ACHN (cell line): ENCODE measurements at regions not wholly inside any gene's neighbourhood (a gene's known extent, or its start where the extent isn't known, plus 50 kb on each side); places are given as distances from the start of the nearest gene placed in this dataset.
"Not testable (repeated sequence)": the region's sequence is repeated elsewhere in the genome, so short reads cannot be mapped to it uniquely, and the experiment has no call there.

Experiments
- DNase-seq: peaks from one replicate; pipeline ENCODE4 v3.0.0-alpha.2; 2015
- in situ Hi-C: cut with HindIII; loops from 2 replicates; pipeline ENCODE4 v1.10.0; 2017; ENCODE audit warnings: low sequenced_read_pairs, low pct_ligation_motif_present, low pct_unique_long_range_greater_than_20kb

DNA sequence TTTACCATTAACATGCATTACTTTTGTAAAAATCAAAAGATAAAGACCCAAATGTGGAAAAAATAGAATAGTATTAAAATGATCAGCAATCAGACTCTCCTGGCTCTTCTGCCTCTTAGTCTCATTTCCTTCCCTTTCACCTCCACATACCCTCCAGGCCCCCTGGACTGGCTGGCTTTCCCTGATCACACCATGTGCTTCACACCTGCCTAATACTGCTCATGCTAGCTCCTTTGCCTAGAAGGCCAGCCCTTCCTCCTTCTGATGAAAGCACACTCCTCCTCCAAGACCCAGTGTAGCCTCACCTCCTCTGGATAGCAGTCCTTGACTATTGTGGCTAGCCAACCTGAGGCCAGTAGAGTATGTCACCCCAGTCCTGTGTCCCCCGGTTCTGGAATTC, 182.0 kb upstream of the HEY2 start:
- in situ Hi-C loops = no loop called here

DNA sequence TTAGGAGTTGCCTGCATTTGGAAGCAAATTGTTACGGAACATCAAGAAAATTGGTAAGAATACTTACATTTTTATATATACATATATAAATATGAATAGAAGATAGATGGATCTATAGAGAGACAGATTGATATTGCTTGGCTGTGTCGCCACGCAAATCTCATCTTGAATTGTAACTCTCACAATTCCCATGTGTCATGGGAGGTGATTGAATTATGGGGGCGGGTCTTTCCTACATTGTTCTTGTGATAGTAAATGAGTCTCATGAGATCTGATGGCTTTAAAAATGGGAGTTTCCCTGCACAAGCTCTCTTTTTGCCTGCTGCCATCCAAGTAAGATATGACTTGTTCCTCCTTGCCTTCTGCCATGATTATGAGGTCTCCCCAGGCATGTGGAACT, 180.8 kb upstream of the HEY2 start:
- in situ Hi-C loops = no loop called here

More for the DNA sequence above, 182.0 kb upstream of the HEY2 start:
- DNase-seq = no peak

DNA sequence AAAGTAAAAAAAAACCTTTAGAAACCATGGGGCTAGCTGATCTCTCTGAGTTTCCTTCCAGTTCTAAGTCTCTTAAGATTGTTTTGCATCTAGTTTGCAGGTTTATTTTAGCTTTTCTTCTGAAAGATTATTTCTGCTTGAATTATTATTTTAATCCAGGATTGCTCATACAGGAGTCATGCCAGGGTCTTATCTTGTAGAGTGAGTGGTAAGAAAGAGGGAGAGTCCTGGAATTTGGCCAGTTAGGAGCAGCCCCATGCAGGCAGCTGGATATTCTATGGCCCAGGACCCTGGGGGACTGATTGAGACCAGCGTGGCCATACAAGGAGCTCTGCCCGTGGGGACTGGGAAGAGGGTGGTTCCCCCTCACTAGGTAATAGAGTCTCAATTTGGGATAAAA, 178.9 kb upstream of the HEY2 start:
- DNase-seq = no peak
- in situ Hi-C loops = no loop called here

More for the DNA sequence above, 180.8 kb upstream of the HEY2 start:
- no peak for DNase-seq

DNA sequence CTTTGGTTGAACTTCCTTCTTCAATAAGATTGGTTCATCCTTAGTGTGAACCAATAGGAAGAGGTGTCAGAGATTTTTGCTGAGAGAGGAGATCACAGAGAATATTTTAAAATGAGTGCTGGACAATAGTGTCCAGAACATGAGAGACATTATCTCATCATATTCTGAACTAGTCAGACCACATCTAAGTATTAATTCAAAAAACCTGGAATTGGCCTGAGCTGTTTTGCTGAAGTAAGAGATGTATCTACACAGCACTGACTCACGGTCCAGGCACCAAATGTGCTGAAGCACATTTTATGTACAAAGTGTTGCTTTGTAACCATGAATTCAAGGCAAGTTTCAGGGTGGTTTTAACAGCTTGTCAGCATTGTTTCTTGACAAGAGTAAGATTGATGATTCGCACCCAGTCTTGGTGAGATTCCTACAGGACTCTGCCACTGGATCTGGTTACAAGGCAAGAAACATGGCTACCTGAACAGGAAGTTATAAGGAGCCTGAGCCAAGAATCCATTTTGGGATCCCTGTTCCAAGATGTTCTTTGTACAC, 178.2 kb upstream of the HEY2 start:
- no peak for DNase-seq
- in situ Hi-C loops = no loop called here

DNA sequence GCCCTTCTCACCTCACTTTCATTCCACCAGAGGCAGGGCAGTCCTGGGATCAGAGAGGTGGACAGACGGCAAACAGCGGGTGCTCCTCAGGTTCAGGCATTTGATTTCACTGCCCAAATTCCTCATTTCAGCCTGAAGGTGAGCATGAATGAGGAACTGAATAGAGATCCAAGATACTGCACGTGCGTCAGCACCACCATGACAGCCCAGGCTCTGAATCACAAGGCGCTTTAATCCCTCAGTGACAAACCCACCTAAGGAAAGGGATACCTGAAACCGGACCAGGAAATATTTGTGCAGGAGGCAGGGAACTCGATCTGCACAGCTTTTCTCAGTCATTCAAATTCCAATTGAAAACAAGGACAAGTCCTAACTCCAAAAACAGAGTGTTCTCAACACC, 174.8 kb upstream of the HEY2 start:
- in situ Hi-C loops = no loop called here
- no peak for DNase-seq

DNA sequence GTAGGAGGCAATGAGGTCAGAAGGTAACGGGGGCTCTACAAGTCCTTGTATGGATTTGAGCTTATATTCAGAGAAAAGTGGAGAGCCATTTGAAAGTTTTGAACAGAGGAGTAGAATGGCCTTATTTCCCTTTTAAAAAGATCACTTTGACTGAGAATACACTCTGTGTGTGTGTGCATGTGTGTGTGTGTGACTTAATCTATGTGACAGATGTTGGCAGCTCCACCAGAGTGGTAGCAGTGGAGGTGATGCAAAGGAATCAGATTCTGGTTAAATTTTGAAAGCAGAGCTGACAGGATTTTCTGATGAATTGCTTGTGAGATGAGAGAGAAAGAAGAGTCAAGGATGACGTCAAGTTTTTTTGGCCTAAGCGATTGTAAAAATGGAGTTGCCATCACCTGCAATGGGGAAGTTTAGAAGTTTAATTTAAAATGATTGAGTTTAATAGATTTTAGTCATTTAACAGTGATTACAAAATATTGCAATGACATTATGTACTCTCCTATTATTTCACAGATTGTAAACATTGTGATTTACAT, 172.2 kb upstream of the HEY2 start:
- in situ Hi-C loops = no loop called here
- DNase-seq = no peak

DNA sequence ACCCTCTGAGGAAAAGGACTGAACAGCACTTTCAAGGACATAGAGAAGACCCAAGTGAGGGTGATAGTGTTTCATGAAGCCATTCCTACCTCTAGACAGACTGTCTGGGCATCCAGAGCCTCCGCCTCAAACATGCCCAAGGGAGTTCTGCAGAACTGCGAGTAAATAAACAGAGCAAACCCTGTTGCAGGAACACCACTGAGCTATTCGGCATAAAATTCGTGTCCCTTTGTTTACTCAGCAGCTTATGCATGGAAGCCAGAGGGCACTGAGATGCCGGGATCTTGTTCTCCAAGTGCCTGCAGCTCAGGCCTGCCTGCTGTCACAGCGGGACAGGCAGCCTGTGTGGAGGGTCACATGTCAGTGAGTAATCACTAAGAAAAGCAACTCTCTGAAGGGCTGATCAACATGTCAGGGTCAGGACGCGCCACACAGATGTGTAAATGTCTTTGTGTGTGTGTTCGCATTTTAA, 164.9 kb upstream of the HEY2 start:
- no peak for DNase-seq
- in situ Hi-C loops = no loop called here

DNA sequence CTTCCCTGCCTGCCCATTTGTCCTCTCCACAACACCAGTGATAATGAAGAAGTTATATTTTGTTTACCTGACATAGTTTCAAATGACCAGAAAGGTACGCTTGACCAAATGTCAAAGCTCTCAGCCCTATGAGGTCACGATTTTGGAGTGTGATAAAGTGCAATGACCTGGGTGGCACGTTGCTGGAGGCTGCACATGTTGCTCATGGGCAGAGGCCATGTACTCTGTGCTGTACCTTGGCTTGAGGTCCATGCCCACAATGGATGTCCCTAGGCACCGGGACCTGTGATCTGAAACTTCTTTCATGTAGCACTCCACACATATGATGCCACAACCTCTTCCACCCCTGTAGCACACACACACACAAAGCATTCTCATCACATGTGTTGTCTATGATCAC, 164.0 kb upstream of the HEY2 start:
- DNase-seq = no peak
- in situ Hi-C loops = no loop called here

DNA sequence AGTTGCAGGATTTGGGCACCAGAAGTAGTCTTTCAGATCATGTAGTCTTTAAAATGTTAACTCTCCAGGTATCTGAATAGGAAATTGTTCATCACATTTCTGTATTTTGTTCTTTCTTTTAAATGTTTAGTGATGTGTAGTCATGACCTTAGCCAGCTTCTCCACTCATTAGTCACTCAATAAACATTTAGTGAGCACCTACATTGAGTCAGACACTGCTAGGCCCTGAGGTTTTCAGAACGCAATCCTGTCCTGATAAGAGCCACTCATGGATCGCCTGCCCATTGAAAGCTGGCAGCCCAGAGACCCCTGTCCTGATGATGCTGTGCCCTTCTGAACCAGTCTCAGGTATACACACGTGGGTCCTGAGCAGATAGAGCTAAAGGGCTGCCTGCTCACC, 163.4 kb upstream of the HEY2 start:
- in situ Hi-C loops = no loop called here
- DNase-seq = no peak

DNA sequence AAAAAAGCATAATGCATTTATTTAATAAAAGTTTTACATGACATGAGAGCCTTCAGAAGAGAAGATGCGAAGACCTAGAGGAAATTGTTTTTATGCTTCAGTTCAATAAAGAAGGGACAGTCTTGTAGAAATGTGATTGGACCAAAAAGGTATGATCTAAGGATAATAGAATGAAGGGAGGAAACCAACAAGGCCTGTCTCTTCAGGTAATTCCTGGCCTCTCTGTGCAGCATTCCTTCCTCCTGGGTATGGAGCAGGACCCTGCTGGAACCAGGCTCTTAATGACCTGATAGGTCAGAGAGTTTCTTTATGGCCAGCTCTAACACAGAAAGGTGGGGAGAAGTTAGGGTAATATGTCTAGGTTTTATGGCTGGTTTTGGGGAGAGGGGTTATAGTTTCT, 162.8 kb upstream of the HEY2 start:
- in situ Hi-C loops = no loop called here
- no peak for DNase-seq

DNA sequence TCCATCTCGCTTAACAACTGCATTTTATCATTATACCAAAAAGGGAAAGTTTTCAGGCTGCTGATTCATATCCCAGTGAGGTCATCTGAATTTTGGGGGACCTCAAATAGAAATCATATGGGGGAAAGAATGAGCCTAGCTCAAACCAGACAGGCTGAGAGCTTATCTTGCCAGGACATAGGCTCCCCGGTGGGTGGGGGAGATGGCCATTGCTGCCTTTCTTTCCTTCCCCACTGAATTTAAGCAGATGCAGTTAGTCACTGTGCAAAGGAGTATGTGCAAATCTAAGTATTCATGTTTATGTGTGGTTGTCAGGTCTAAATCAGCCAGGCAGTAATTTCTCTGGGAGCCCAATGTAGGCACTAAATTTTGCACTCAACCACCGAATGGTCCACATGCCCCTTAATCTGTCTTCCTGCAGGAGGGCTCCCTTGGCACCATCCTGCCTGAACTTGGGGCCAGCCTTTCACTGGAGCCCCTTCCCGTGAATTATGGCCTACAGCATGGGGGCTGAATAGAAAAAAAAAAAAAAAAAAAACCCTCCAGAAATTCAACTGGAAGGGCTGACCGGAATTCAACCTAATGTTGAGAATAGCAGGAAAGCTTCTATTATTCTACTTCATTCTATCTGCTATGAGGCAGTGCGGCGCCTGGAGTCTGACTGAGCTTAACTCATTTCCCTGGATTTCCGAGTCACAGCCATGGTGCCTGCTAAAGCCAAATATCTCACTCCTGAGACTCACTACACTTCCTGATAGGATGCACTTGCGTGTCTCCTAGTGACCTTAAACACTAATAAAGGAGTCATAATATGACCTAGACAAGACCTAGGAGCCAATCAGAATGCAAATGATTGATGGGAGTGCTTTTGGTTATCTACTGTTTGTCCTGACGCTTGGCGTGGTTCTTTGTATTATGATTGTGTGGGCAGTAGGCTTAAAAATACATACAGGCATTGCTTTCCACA, 161.5 kb upstream of the HEY2 start:
- no peak for DNase-seq
- in situ Hi-C loops = no loop called here

DNA sequence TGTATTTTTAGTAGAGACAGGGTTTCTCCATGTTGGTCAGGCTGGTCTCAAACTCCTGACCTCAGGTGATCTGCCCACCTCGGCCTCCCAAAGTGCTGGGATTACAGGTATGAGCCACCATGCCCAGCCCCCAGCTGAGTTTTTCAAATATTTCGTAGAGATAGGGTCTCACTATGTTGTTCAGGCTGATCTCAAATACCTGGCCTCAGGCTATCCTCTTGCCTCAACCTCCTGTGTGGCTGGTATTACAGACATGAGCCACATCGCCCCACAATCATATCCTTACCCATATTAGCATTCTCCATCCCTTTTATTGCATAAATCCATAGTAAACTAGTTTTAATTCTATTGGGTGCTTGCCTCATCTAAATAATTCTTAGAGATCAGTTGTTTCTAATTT, 157.6 kb upstream of the HEY2 start:
- DNase-seq, in situ Hi-C loops: not testable (repeated sequence)

DNA sequence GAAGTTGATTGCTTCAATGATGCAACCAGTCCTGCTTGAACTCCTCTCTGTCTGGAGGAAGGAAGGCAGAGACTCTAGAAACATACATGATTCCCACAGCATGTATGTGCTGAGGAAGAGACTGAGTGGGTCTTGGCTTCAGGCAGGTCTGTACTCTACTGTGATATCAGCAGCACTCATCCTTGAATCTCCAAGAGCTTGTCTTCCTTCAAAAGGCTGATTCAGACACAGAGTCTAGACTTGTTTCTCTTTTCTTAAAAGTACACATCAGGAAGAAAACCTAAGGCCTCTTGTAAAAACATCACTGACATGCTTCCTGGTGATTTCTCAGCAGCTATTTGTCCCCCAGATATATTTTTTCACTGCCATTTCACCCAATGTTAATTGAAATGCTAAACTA, 155.7 kb upstream of the HEY2 start:
- in situ Hi-C loops = no loop called here
- DNase-seq = no peak

DNA sequence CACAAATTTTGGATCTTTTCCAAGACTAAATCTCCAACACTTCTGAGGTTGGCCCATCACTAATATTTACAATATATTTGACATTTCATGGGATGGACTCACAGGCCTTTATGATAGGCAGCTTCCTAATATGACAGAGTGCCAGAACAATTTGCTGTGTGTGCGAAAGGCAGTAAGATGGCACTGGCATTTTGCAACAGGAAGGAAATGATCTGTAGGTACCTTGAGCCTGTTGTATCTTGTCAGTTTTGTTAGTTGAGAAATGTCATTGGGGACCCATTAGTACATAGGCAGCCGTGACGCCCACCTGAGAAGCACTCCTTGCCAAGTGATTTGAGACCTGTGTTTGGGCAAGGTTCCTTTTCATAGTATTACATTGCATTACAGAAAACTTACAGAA, 153.4 kb upstream of the HEY2 start:
- no peak for DNase-seq
- in situ Hi-C loops = no loop called here

DNA sequence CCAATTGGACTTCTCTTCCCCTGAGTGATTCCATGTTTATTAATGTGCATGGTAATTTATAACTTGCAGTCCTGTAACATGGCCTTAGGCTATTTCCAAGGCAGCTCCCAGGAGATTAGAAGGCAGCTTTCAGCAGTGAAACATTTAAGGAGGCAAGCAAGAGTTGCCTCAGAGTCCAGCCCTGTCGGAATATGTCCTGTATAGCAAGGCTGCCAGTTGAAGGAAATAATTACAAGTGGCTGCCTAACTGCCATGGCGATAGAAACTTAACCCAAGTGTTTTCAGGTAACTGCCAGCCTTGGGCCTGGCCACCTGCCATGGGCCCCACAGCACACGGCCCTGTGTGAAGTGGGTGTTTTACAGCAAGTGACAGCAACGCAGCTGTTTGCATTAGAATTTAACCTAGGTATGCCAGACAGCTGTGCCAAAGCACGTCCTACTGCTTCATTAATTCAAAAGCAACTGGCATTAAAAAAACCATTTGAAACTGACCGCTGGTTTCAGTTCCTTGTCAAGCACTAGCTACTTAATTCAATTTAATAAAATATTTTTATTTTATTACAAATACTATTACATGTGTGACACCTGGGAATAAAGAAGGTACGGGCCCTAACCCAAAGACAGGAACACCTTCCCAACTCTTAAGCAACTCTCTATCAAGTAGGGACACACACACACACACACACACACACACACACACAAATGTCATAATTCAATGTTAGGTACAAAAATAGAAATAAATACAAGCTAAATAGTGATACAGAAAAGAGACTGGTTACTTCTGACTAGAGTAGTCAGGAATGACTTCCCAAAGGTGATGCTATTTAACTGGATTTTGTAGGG, 151.8 kb upstream of the HEY2 start:
- in situ Hi-C loops = no loop called here
- no peak for DNase-seq

DNA sequence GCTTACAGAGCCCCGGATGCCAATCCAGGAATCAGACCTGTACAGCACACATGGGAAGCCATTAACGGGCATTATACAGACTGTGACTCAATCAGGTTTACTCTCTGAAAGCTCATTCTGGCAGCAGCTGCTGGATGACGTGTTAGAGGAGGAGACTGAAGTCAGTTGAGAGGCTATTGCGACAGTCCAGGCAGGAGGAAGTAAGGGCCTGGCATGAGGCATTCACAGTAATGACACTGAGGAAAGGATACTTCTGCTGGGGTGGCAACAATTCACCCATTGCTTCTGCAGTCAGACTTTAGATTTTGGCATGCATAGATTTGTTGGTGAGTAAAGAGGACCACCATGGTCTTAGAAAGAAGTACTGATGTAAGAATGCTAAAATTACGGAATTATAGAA, 151.0 kb upstream of the HEY2 start:
- DNase-seq = no peak
- in situ Hi-C loops = no loop called here

DNA sequence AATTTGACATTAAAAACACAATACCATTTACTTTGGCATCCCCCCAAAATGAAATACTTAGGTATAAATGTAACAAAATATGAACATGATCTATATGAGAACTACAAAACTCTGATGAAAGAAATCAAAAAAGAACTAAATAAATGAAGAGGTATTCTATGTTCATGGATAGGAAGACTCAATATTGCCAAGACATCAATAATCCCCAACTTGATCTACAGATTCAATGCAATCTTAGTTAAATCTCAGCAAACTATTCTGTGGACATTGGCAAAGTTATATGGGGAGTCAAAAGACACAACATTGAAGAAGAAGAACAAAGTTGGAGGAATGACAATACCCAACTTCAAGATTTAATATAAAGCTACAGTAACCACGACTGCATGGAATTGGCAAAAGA, 145.2 kb upstream of the HEY2 start:
- DNase-seq = no peak
- in situ Hi-C loops = no loop called here

DNA sequence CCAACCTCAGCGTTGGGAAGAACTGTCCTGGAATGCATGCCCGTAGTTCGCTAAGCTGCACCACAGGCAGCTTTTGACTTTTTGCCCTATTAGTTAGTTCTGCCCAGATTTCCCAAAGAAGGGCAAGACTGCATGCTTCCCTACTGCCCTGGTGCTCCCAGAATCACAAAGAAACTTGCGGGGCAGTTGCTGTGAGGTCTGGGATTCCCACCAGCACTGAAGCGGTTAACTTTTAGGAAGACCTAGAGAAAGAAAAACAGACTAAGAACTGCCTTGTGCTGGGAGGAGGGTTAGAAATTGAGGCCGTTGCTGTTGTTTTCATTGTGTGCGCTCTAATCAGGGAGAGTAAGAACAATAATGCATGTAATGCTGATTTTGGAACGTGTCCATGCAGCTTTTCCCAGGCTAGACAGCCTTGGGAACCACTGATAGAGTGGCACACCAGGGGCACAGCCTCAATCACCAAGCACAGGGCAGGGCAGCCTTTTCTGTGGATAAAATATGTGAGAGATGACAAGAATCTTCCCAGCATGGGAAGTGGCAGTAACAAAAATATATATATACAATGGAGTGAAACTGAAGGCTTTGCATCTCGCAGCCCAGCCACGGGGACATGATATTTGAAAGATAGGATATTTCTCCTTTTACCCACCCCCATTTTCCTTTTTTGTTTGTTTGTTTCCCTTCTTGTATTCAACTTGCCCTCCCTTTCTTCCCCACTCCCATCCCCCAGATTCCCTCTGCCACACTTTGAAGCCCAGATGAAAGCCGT, 137.7 kb upstream of the HEY2 start:
- DNase-seq = no peak
- in situ Hi-C loops = no loop called here
